Activated T-helper 1 cell treated with anti-CD3 and anti-CD28 coated beads, Interleukin-2, amount 50 U/mL, for 16 hours (primary cell): ENCODE measurements at regions not wholly inside any gene's neighbourhood (a gene's known extent, or its start where the extent isn't known, plus 50 kb on each side); places are given as distances from the start of the nearest gene placed in this dataset.
"Not testable (repeated sequence)": the region's sequence is repeated elsewhere in the genome, so short reads cannot be mapped to it uniquely, and the experiment has no call there.

ENCODE experiments used
- DNase-seq, 2 donors: peaks; one replicate each; pipeline ENCODE4 v3.0.0-alpha.2; 2020; ENCODE audit warnings: low read depth in 1 of 2, low spot score in 1 of 2

GRCh38 chr13:76297331-76297730 is 588.9 kb downstream of the KCTD12 start:
- no peak for DNase-seq

GRCh38 chr13:76296751-76297150 is 589.5 kb downstream of the KCTD12 start:
- DNase-seq = no peak

GRCh38 chr13:76295020-76295419 is 591.2 kb downstream of the KCTD12 start:
- not testable (repeated sequence) for DNase-seq

- no peak for DNase-seq
Measured at GRCh38 chr13:76293751-76294150, 592.5 kb downstream of the KCTD12 start.

GRCh38 chr13:76293346-76293745 is 592.9 kb downstream of the KCTD12 start:
- DNase-seq = no peak

- DNase-seq = no peak
Measured at GRCh38 chr13:76292726-76293125, 593.5 kb downstream of the KCTD12 start.

GRCh38 chr13:76292031-76292430 is 594.2 kb downstream of the KCTD12 start:
- DNase-seq = no peak

GRCh38 chr13:76289558-76289957 is 596.6 kb downstream of the KCTD12 start:
- no peak for DNase-seq

GRCh38 chr13:76286178-76286577 is 600.0 kb downstream of the KCTD12 start:
- no peak for DNase-seq

GRCh38 chr13:76285463-76285862 is 600.7 kb downstream of the KCTD12 start:
- DNase-seq = no peak

GRCh38 chr13:76279766-76280165 is 606.4 kb downstream of the KCTD12 start:
- not testable (repeated sequence) for DNase-seq

- no peak for DNase-seq
Measured at GRCh38 chr13:76271728-76272232, 614.4 kb downstream of the KCTD12 start.

- not testable (repeated sequence) for DNase-seq
Measured at GRCh38 chr13:76268307-76268706, 617.9 kb downstream of the KCTD12 start.

- no peak for DNase-seq
Measured at GRCh38 chr13:76267216-76267615, 619.0 kb downstream of the KCTD12 start.

GRCh38 chr13:76266561-76266960 is 619.6 kb downstream of the KCTD12 start:
- DNase-seq = no peak

GRCh38 chr13:76250211-76250610 is 614.1 kb downstream of the LMO7 start:
- no peak for DNase-seq

GRCh38 chr13:76245920-76246319 is 609.8 kb downstream of the LMO7 start:
- DNase-seq = no peak

- DNase-seq = no peak
Measured at GRCh38 chr13:76245211-76245610, 609.1 kb downstream of the LMO7 start.

GRCh38 chr13:76243120-76243519 is 607.0 kb downstream of the LMO7 start:
- DNase-seq = not testable (repeated sequence)

- DNase-seq = no peak
Measured at GRCh38 chr13:76239031-76239680, 603.0 kb downstream of the LMO7 start.

GRCh38 chr13:76231522-76232167 is 595.5 kb downstream of the LMO7 start:
- no peak for DNase-seq

GRCh38 chr13:76229281-76229680 is 593.2 kb downstream of the LMO7 start:
- DNase-seq = no peak

GRCh38 chr13:76226941-76227340 is 590.8 kb downstream of the LMO7 start:
- no peak for DNase-seq
